Upper lobe of left lung (tissue), 6 donors: ENCODE measurements at regions not wholly inside any gene's neighbourhood (a gene's known extent, or its start where the extent isn't known, plus 50 kb on each side); places are given as distances from the start of the nearest gene placed in this dataset.
A peak's percentile ranks its signal among the peaks of the same experiment; 100 is the strongest.

Source experiments
- ATAC-seq, 2 donors: fragments of 200-7000 bp; cut with Tn5 transposase; one replicate each; pipeline ENCODE4 v1.9.1; 2022; ENCODE audit warnings: mild to moderate bottlenecking in 2 of 2, moderate library complexity in 2 of 2; ENCODE audit not compliant: low FRiP score in 2 of 2
- DNase-seq, 2 donors: peaks; one replicate each; pipeline ENCODE4 v3.0.0-alpha.2; 2019 to 2020
- H3K27ac ChIP-seq, 4 donors: fragments of 200-600 bp; sonication (generic); one replicate each; pipeline ENCODE4 v1.5.1; 2016 to 2019
- H3K27me3 ChIP-seq, 4 donors: fragments of 200-600 bp; sonication (generic); one replicate each; pipeline ENCODE4 v1.5.1; 2017 to 2019
- H3K36me3 ChIP-seq, 4 donors: fragments of 200-600 bp; sonication (generic); one replicate each; pipeline ENCODE4 v1.5.1; 2016 to 2019
- H3K4me1 ChIP-seq, 4 donors: fragments of 200-600 bp; sonication (generic); one replicate each; pipeline ENCODE4 v1.5.1; 2018 to 2019
- H3K4me3 ChIP-seq, 4 donors: fragments of 200-600 bp; sonication (generic); one replicate each; pipeline ENCODE4 v1.5.1; 2017 to 2019; ENCODE audit warnings: mild to moderate bottlenecking in 2 of 4, moderate library complexity in 1 of 4
- H3K9me3 ChIP-seq, 4 donors: fragments of 200-600 bp; sonication (generic); one replicate each; pipeline ENCODE4 v1.5.1; 2018 to 2019
- CTCF ChIP-seq, 6 experiments: fragments of 450-650 bp in 4 of 6; fragments of 200-600 bp in 2 of 6; sonication (generic) in 2 of 6; IDR thresholded peaks; one replicate each; pipeline ENCODE4 v1.5.1; 2016 to 2019; ENCODE audit warnings: antibody characterized with exemption in 6 of 6
- EP300 ChIP-seq, 4 donors: sonication (generic); formaldehyde crosslinking; IDR thresholded peaks; one replicate each; pipeline ENCODE4 v1.5.1; 2017; ENCODE audit warnings: antibody characterized with exemption in 4 of 4, control low read depth in 2 of 4
- POLR2A ChIP-seq, 4 donors: fragments of 450-650 bp; IDR thresholded peaks; one replicate each; pipeline ENCODE4 v1.5.1; 2016 to 2017; ENCODE audit warnings: antibody characterized with exemption in 4 of 4, mild to moderate bottlenecking in 2 of 4
- POLR2AphosphoS5 ChIP-seq, 2 donors: sonication (generic); formaldehyde crosslinking; IDR thresholded peaks; one replicate each; pipeline ENCODE4 v1.5.1; 2017; ENCODE audit warnings: antibody characterized with exemption in 2 of 2
- WGBS, 2 donors: methylation state at CpG; one replicate each; pipeline ENCODE4 v1.1.5; 2017 to 2018; 5-methylcytosine and 5-hydroxymethylcytosine counted together
- donor health status: DM: no; HTN: no; CAD: no; lungs with moderate emphysema.
- donor health status: DM: no; HTN: yes; CAD: no; lungs with severe emphysema.

- Histone ChIP-seq H3K9me3 (no peaks in the 10 kb centered on the region), H3K36me3 (no peaks in the 10 kb centered on the region), H3K4me1 (peaks cover 0 to 3% (median 1%) of the 10 kb centered on the region in 4 donors), H3K4me3 (no peak overlapping the region), H3K27ac (no peak overlapping the region), H3K27me3 (no peaks in the 10 kb centered on the region)
- no peak for ATAC-seq
- DNase-seq = no peak
- 90 to 98% methylated on average over 4 of the region's 4 CpGs for WGBS, 2 donors
- TF ChIP-seq POLR2A (IDR thresholded peaks at IDR 0.05) (no peak), CTCF (IDR thresholded peaks at IDR 0.05) (no peak), EP300 (IDR thresholded peaks at IDR 0.05) (no peak), POLR2AphosphoS5 (IDR thresholded peaks at IDR 0.05) (no peak)
Measured at GRCh38 chr21:34219334-34220060, 144.3 kb upstream of the KCNE2 start.

- Histone ChIP-seq H3K4me3 (no peak overlapping the region), H3K4me1 (peaks cover 0 to 3% (median 1%) of the 10 kb centered on the region in 4 donors), H3K36me3 (no peaks in the 10 kb centered on the region), H3K27ac (no peak overlapping the region), H3K27me3 (no peaks in the 10 kb centered on the region), H3K9me3 (no peaks in the 10 kb centered on the region)
- WGBS, 2 donors = 100% methylated on average over 1 of the region's 1 CpG
- no peak for DNase-seq
- ATAC-seq = no peak
- TF ChIP-seq POLR2A (IDR thresholded peaks at IDR 0.05) (no peak), POLR2AphosphoS5 (IDR thresholded peaks at IDR 0.05) (no peak), EP300 (IDR thresholded peaks at IDR 0.05) (no peak), CTCF (IDR thresholded peaks at IDR 0.05) (no peak)
Measured at GRCh38 chr21:34220556-34221195, 143.1 kb upstream of the KCNE2 start.

GRCh38 chr21:34221331-34222030 lies 142.3 kb upstream of the KCNE2 start:
- Histone ChIP-seq H3K9me3 (no peaks in the 10 kb centered on the region), H3K27ac (peak overlapping the region in 1 of 4 donors; percentile 14), H3K36me3 (no peaks in the 10 kb centered on the region), H3K4me1 (peaks cover 0 to 3% (median 1%) of the 10 kb centered on the region in 4 donors), H3K27me3 (no peaks in the 10 kb centered on the region), H3K4me3 (no peak overlapping the region)
- DNase-seq (no peak), ATAC-seq (no peak)
- 70 to 74% methylated on average over 11 of the region's 11 CpGs for WGBS, 2 donors
- no peak for TF ChIP-seq CTCF (IDR thresholded peaks at IDR 0.05)
- TF ChIP-seq POLR2AphosphoS5 (IDR thresholded peaks at IDR 0.05) = no peak

- Histone ChIP-seq H3K4me1 (peaks cover 0 to 3% (median 1%) of the 10 kb centered on the region in 4 donors), H3K4me3 (no peak overlapping the region), H3K27me3 (no peaks in the 10 kb centered on the region), H3K9me3 (no peaks in the 10 kb centered on the region), H3K27ac (no peak overlapping the region), H3K36me3 (no peaks in the 10 kb centered on the region)
- ATAC-seq (no peak), DNase-seq (peak in 1 of 2 donors; percentile 64)
- 76 to 88% methylated on average over 10 to 14 of the region's 14 CpGs for WGBS, 2 donors
- no peak for TF ChIP-seq POLR2A (IDR thresholded peaks at IDR 0.05)
- no peak for TF ChIP-seq CTCF (IDR thresholded peaks at IDR 0.05)
- TF ChIP-seq EP300 (IDR thresholded peaks at IDR 0.05) = no peak
- no peak for TF ChIP-seq POLR2AphosphoS5 (IDR thresholded peaks at IDR 0.05)
Measured at GRCh38 chr21:34222031-34222335, 141.8 kb upstream of the KCNE2 start.
